Fibroblast of the aortic adventitia (primary cell): ENCODE measurements at regions not wholly inside any gene's neighbourhood (a gene's known extent, or its start where the extent isn't known, plus 50 kb on each side); places are given as distances from the start of the nearest gene placed in this dataset.

Experiments used
- DNase-seq: peaks from one replicate; pipeline ENCODE4 v3.0.0-alpha.2; 2010; ENCODE audit warnings: low read depth
- H3K4me3 ChIP-seq: 2 replicates; pipeline ENCODE4 v1.5.1; 2011; ENCODE audit warnings: low read depth, mild to moderate bottlenecking, control low read depth, low read length, moderate library complexity
- CTCF ChIP-seq: IDR thresholded peaks from 2 replicates; pipeline ENCODE4 v1.5.1; 2011; ENCODE audit warnings: mild to moderate bottlenecking, low read length, control low read depth, inconsistent platforms; ENCODE audit not compliant: insufficient read depth

- H3K4me3 ChIP-seq = no peak overlapping the region
- no peak for DNase-seq
- no peak for TF ChIP-seq CTCF
These were observed 110.4 kb downstream of the SALL1 start for GRCh38 chr16:51040637-51041036.

- DNase-seq = no peak
These were observed 111.3 kb downstream of the SALL1 start for GRCh38 chr16:51039638-51040331.

DNA sequence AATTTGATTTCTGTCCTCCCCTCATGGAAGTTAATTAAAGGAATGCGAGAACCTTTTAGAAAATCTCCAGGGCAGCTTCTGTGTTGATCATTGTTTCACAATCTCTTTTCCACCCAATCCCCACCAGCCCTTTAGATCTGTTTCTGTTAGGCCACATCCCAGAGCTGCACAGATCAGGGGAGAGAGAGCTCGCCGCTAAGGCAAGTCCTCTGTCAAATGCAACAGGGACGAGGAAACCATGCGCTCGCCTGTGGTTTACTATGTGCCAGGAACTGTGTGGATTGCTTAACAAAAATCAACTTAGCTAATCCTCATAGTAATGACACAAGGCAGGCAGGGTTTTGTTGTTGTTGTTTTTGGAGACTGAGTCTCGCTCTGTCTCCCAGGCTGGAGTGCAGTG is 115.4 kb downstream of the SALL1 start:
- TF ChIP-seq CTCF = no peak
- H3K4me3 ChIP-seq = no peak overlapping the region
- no peak for DNase-seq

More at GRCh38 chr16:51039638-51040331, 111.3 kb downstream of the SALL1 start:
- TF ChIP-seq CTCF = no peak
- H3K4me3 ChIP-seq = no peak overlapping the region

DNA sequence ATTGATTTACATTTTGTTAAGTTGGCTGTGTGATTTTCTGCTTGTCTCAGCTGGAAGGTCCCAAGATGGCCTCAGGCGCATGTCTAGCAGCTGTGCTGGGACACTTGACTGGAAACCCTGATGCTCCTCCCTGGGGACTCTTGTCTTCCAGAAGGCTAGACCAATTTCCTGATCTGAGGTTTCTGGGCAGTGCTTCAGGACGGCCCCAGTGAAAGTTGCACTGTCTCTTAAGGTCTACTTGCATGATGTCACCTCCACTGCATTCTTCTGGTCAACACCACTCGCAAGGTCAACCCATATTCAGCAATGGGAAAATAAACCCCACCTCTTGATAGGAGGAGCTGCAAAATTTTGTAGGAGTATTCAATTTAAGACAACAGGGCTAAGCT is 116.0 kb downstream of the SALL1 start:
- no peak for DNase-seq
- no peak for TF ChIP-seq CTCF

DNA sequence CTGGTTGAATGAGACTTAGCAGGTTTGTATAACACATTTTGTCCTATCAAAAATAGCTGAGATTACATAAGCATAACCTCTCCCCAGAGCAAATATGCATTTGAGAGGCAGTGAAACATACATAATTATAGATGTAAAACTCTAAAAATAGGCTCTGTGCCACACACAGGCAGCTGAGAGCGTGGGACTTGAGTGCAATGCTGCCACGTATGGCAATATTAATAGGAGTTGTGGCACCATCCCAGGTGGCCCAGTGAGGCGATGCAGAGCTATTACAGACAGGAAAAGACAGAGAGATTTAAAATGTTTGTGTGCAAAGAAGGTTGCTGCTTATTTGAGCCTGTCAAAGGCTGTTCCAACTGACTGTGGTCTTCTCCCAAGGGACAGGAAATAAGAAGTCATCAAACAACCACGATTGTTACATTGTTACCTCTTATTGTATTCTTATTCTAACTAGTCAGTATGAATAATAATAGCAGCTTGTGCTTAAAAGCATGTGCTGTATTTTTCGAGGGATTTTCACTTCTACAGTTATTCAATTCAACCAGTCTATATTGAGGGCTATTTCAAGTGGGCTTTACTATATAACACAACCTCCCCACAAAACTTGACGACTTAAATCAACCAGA is 116.5 kb downstream of the SALL1 start:
- no peak for TF ChIP-seq CTCF
- DNase-seq = no peak
- H3K4me3 ChIP-seq = no peak overlapping the region

More for the DNA sequence above, 116.0 kb downstream of the SALL1 start:
- no peak overlapping the region for H3K4me3 ChIP-seq

- H3K4me3 ChIP-seq = no peak overlapping the region
- TF ChIP-seq CTCF = no peak
- DNase-seq = no peak
These were observed 119.5 kb downstream of the SALL1 start for GRCh38 chr16:51031598-51031997.
